NCI-H226 (cell line): ENCODE measurements at regions not wholly inside any gene's neighbourhood (a gene's known extent, or its start where the extent isn't known, plus 50 kb on each side); places are given as distances from the start of the nearest gene placed in this dataset.
A peak's percentile ranks its signal among the peaks of the same experiment; 100 is the strongest.
"Not testable (repeated sequence)": the region's sequence is repeated elsewhere in the genome, so short reads cannot be mapped to it uniquely, and the experiment has no call there.

ENCODE experiments used
- DNase-seq: peaks from one replicate; pipeline ENCODE4 v3.0.0-alpha.2; 2015

DNA sequence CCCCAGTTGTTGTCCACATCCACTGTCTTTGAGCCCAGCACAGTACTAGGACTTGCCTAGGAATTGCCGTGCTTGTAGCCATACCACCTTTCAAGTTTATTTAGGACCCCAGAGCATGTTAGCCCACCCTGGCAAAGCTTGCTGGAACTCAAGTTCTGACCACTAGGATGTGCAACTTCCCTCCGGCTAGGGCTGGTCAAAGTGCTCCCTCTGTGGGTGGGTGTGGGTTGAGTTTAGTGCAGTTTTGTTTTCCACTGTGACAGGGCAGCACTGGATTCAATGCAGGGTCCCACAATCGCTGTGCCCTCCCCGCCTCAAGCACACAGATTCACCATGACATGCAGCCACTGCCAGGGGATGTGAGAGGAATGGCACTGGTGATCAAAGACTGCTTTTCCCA, 96.0 kb downstream of the RASGEF1B start:
- no peak for DNase-seq

DNA sequence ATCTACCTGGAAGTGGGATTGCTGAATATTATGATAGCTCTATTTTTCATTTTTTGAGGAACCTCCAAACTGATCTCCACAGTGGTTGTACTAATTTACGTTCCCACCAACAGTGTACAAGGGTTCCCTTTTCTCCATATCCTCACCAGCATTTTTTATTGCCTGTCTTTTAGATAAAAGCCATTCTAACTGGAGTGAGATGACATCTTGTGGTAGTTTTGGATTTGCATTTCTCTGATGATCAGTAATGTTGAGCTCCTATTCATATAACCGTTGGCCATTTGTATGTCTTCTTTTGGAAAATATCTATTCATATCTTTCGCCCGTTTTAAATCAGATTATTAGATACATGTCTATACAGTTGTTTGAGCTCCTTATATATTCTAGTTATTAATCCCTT, 101.8 kb downstream of the RASGEF1B start:
- no peak for DNase-seq

DNA sequence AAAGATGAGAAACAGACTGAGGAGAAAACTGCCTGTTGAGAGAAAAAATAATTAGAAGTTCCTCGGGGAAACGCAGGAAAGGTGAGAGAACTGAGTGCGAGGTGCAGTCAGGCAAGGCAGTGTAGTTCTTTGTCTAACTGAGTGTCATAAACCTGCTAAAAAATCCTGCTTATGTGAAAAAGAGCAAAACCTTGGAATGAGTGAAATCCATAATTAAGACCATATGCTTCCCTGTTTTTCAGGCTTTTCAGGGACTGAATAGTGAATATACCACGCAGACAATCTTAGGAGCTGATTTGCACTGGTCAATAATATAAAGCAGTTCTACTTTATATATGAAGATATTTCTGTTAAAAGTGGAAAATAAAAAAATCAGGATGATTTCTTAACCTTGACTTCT, 104.9 kb downstream of the RASGEF1B start:
- DNase-seq, result no peak

DNA sequence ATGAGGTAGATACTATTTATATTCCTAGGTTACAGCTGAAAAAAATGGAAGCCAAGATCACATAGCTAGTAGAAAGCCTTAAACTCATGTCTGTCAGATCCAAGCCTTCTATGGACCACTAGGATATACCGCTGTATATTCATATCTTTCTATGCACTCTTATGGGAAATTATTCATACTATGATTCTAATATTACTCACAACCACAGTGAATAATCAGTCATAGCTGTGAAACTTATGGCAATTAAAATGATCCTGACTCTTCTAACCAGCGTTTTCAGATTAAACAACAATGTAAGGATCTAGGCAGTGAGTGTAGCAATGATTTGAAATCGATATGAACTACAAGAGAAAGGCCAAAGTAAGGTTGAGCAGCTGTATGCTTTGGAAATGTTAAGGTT, 111.0 kb downstream of the RASGEF1B start:
- no peak for DNase-seq

DNA sequence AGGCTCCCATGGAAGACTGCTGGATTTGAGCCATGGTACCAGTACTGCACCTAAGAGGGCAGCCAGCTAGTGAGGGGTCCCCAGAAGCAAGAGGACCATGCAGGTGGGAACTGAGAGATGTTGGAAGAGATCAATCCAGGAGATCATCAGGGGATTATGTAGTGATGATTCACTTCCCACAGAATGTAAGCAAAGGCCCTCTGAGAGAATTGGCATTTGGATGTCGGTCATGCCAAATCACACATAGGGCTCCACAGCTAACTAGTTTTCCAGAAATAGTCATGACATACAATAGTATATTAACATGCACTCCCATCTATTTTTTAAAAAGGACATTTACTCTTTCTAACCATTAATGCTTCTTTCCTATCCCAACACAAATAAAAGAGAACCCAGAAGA, 112.5 kb downstream of the RASGEF1B start:
- no peak for DNase-seq

DNA sequence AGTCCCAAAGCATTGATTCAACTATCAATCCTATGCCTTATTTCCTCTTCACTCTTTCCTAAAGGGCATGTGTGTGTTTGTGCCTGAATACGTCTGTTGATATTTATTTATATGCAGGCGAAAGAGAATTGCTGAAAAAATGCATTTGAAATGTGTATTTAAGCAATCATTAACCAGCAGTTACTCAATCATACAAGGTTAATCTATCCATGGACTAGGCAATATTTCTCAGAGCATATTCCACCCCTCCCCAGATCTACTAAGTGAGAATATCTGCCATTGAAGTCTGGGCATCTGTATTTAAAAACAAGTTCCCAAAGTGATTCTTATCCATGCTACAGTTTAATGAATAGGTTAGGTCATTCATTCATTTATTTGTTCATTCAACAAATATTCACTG, 113.6 kb downstream of the RASGEF1B start:
- DNase-seq, result no peak

DNA sequence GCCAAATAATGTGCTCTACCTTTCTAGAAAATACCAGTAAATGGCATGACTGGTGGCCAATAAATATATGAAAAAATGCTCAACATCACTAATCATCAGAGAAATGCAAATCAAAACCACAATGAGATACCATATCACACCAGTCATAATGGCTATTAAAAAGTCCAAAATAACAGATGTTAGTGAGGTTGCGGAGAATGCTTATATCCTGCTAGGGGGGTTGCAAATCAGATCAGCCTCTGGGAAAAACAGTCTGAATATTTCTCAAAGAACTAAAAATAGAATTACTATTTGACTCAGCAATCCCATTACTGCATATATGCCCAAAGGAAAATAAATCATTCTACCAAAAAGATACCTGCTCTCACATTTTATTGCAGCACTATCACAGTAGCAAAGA, 115.1 kb downstream of the RASGEF1B start:
- no peak for DNase-seq

DNA sequence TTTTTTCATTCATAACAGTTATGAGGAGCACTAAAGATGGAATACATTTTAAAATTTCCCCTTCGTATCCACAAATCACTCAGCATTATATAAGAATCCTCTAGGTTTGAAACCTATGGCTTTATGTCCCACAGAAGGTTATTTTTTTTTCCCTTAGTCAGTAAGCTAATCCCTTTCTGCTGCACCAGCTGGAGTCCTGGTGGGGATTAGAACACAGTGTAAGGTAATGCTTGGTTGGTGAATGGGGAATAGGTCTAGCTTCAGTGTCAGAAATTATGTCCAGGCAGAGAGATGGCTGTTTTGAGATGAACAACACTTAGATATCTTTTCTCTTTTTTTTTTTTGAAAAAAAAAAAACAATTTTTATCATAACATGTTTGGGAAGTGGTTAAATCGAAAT, 116.6 kb downstream of the RASGEF1B start:
- DNase-seq, result no peak

DNA sequence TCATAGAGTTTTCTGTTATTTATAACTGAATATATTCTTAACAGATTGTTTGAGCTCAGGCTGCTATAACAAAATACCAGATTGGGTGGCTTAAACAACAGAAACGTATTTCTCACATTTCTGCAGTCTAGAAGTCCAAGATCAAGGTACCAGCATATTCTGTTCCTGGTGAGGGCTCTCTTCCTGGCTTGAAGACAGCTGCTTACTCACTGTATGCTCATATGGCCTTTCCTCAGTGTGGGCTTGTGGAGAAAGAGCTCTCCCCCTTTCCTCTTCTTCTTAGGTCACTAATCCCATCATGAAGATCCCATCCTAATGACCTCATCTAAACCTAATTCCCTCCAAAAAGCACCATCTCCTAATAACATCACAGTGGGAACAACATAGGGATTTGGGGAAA, 117.8 kb downstream of the RASGEF1B start:
- no peak for DNase-seq

DNA sequence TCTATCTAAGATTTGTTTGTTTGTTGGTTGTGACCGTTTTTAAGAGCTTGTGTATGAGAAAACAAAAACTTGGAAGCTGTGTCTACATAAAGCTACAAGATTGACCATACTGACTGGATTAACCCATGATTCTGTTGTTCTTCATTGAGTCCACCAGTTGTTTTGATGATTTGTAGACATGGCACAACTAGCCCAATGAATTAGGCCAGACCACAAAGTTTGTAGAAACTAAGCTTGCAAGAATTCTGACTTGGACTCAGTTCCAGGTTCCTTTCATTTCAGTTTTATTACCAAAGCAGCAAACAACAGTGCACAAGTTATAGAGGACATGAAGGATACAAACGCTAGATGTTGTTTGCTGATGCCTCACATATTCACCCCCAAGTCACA, 119.3 kb downstream of the RASGEF1B start:
- no peak for DNase-seq

DNA sequence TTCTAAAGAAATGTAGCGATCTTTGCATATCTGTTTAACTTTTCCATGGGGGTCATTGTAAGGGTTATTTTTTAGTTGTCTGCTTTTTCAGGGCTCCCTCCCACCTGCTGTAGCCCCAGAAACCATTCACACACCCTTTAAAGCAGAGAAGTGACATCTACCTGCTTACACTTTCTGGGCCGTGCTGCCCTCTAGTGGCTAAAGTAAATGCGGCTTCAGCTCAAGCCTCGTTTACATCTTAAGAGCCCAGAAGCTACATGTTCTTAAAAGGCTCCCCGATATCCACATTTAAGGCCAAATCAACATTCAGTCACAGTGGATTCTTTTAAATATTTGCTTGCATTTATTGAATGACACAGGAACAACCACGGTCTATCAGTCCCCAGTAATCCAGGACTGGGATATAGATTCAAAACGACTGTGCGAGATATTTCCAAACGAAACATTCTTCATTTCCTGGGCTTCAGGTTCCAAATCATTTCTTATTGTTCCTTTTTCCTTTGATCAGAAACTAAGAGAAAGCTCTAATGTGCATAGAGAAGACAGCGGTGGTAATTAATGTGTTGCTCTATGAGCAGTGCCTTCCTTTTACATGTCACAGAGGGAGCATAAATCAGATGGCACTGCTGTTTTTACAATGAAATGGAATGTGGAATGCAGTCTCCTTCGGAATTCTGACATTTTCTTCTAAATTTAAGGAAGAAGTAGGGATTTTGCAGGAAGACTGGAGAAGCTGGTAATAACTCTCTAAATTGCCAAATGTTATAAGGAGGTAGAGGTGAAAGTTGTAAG, 119.9 kb downstream of the RASGEF1B start:
- peak; percentile 5 for DNase-seq

DNA sequence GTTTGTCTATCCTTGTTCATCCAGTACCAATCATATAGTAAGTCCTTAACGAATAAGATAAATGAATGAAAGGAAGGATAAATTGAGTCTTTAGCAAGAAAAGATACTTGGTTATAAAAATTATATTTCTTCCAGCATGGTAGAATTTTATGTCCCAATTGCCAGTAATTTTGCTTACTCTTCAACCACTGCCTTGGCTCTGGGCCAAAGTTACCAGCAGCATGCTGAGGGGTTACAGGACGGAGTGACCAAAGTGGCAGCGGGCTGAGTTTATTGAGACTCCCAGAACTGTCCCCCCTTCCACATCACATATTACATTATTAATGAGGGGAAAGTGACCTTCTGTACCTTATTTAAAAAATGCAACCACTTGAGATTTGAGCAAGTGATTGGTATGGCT, 121.7 kb downstream of the RASGEF1B start:
- DNase-seq, result no peak

DNA sequence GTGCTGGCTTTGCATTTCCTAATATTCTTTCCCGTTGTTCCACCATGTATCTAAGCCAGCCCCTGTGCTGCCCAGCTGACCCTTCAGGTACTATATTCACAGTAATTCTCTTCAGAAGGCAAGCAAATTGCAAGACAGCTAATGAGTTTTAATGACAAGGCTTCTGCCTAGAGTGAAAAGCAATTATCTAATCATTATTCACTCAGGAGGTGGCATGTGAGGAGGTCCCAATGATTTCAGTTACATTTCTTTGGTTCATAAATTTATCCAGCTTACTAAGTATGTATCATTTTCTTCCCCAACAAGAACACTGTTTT, 123.0 kb downstream of the RASGEF1B start:
- no peak for DNase-seq

DNA sequence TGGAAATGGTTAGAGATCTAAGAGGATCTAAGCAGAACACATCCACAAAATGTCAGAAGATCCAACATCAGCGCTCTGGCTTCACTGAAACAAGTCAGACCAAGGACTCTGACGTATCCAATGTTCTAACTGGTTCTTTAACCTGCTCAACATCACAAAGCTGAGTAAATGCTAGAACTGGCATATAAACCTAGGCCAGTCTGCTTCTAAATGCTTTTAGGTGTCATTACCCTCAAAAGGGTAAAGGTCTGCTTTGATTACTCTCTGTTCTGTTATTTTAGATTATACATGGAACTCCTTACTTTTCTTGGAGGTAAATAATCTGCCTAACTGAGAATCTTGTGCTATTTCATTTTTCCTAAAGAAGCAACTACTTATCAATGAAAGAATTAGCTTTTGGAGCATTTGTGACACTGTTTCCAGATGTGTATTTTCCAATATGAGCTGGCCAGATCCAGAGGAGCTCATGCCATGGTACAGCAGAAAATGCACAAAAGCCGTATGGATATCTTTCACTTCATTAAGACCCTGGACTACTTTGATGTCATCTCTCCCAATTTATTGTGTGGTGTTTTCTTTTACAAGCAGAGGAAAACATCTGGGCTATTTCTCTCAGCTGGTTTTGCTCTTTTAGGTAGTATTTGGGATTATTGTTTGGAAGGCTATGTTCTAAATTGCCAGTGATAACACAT, 123.5 kb downstream of the RASGEF1B start:
- DNase-seq, result no peak

DNA sequence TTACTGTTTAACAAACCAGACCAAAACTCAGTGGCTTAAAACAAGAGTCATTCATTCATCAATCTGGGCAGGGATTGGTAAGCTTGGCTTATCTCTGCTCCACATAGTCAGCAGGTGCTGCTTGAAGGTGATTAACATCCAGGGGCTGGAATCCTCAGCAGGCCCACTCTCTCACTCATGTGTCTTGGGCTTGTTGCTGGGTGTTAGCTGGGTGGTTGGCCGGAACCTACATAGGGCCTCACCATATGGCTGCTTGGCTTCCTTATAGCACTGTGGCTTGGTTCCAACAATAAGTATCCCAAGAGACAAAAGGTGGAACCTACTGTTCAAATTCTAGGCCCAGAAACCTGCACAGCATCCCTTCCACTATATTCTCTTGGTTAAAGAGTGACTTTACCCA, 125.0 kb downstream of the RASGEF1B start:
- DNase-seq, result no peak

DNA sequence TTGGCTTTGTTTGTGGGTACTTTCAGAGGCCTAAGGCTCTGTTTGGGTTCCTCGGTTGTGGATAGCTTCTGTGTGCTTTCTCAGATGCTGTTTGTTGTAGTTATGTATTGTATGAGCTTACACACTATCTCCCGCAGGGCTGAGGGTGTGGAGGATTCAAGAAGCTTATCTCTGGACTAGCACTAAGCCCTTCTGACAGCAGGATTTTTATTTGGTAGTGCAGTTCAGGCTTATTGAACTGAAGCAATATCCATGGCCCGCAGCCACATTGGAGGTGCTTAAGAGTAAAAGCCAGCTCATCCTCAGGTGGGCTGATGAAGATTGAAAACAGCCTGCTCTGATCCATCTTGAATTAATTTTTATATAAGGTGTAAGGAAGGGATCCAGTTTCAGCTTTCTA, 128.2 kb downstream of the RASGEF1B start:
- no peak for DNase-seq

DNA sequence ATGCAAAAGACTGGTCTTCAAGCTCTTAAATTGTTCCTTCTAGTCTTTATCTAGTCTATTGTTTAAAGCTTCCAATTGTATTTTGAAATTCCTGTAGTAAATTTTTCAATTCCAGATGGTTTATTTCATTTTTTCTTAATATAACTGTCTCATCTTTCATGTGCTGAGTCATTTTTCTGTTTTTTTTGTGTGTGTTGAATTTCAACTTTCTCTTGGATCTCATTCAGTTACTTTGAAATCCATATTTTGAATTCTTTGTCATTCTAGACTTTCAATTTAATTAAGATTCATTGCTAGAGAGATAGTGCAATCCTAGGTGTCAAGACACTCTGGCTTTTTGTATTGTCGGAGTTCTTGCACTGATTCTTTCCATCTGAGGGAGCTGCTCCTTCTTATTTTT, 128.0 kb upstream of the PRKG2 start:
- DNase-seq, result no peak

DNA sequence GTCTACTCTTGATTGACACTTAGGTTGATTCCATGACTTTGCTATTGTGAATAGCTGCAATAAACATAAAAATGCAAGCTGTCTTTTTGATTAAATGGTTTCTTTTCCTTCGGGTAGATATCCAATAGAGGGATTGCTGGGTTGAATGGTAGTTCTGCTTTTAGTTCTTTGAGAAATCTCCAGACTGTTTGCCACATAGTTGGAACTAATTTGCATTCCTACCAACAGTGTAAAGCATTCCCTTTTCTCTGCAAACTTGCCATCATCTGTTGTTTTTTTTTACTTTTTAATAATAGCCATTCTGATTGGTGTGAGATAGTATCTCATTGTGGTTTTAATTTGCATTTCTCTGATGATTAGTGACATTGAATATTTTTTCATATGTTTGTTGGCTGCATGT, 122.2 kb upstream of the PRKG2 start:
- no peak for DNase-seq

DNA sequence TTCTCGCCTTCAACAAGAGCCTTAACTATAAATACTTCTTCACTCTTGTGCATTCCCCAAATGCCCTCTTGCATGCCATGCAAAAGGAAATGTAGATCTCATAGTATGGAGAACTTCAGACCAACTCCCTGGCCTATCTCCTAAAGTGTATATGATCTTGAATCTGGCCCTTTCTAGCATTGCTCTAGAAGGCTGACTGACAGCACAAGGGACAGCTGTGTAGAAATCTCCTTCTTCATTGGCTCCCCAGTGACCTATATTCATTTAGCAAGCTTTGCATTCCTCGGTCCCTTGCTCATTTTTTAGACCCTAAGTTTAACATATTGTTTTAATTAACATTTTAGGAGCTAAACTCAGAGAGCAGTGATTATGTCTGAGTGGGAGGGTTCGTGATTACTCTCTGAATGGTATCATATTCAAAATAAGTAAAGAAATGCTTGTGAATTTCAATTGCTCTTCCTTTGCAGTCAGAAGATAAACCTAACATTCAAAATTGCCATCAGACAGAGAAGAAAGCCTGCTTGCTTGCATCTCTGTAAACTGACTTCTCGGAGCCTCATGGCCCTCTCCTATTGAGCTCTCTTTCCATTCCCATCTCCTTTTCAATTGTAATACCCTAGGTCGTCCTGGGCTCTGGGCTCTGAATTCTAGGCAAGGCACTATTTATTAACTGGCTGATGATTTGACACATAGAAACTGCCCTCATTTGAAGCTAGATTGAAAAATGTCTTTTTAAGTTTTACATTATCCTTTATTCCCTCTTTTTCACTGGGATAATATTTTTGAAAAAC, 120.3 kb upstream of the PRKG2 start:
- no peak for DNase-seq

DNA sequence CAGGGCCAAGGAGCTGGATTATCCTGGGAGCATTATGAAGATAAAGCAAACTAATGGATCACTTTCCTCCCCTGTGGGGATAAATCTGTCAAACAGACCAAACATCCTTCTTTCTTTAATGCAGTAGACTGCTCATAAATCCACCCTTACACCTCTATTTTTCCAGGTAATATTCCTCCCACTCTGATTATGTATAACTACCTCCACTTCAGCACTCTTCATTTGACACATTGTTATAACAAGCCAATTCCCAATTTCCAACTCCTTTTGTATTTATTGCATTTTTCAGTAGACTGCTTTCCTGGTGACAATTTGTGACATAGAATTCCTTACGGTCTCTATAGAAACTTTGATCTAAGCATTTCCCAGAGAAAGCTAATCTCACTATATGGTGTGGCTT, 115.0 kb upstream of the PRKG2 start:
- no peak for DNase-seq

DNA sequence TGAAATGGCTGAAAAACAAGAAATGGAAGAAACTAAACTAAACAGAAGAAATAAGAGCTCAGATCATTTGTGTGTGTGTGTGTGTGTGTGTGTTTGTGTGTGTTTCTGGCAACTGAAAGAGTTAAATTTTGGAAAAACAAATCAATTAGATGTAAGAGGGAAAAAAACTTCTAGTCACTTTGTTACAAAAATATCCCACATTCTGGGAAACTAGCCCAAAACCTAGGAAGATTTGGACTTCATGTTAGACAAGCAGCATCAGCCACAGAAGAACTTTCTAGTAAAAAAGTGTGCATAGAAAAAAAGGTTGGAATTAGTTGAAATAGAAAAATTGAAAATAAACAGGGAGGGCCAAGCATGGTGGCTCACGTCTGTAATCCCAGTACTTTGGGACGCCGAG, 111.6 kb upstream of the PRKG2 start:
- DNase-seq, result no peak

DNA sequence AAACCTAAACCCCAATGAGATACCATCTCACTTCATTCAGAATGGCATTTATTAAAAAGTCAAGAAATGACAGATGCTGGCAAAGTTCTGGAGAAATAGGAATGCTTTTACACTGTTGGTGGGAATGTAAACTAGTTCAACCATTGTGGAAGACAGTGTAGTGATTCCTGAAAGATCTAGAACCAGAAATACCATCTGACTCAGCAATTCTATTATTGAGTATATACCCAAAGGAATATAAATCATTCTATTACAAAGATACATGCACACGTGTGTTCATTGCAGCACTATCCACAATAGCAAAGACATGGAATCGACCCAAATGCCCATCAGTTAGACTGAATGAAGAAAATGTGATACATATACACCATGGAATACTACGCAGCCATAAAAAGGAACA, 109.6 kb upstream of the PRKG2 start:
- not testable (repeated sequence) for DNase-seq

DNA sequence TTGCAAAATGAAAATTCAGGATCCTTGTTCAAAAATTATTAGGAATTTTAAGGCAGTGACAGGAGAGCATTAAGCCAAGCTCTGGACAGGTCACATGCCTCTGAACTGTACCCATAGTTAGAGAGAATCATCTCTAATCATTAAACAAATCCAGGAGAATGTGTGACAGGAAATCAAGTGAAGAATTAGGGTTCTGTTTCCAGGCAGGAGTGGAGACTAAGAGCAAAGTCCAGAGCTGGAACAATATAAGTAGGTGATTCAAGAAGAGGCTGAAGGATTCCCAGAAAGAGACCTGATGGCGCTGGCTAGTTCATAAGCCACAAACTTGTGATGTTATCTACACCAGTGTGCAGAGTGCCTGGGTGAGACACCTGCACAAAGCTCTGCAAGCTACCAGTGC, 104.6 kb upstream of the PRKG2 start:
- DNase-seq, result no peak

DNA sequence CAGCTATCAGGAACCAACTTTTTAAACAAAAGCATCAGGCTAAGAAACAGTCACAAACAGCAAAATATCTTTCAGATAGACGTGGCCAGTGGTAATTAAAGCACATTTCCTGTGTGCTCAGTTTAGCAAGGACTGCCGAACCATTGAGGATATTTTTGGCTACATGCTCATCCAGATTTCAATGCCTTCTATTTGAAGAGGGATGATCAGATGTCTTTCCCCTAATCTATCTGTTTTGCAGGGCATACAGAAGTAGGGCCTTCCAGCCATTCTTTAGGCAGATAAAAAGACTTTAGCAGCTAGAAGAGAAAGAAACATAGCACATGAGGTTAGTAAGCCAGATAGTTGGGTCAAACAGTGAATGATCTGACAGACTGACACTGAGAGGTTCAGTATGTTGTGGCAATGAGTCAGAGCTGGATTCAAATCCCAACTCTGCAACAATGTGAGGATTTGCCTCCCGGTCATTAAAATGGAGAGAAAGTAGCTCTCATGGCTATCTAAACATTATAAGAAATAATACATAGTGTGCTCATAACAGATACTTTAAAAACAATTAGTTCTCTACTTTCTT, 100.0 kb upstream of the PRKG2 start:
- no peak for DNase-seq
